Neural cell (in vitro differentiated cells): ENCODE measurements at regions not wholly inside any gene's neighbourhood (a gene's known extent, or its start where the extent isn't known, plus 50 kb on each side); places are given as distances from the start of the nearest gene placed in this dataset.

Experiments used
- H2AFZ ChIP-seq: fragments of 200-600, 300-800 bp; sonication (generic), shearing (Covaris generic); 2 replicates; pipeline ENCODE4 v1.6.0; 2014; ENCODE audit warnings: low read depth, mild to moderate bottlenecking, antibody characterized with exemption, low read length, moderate library complexity
- H3F3A ChIP-seq: fragments of 200-600 bp; shearing (Covaris generic); 2 replicates; pipeline ENCODE4 v1.6.1; 2016; ENCODE audit warnings: mild to moderate bottlenecking, moderate library complexity, mixed read lengths, antibody characterized with exemption, low read length; ENCODE audit not compliant: insufficient read depth, poor library complexity, severe bottlenecking
- H3K27ac ChIP-seq: fragments of 200-600, 300-800 bp; sonication (generic), shearing (Covaris generic); 2 replicates; pipeline ENCODE4 v1.5.1; 2014; ENCODE audit warnings: mild to moderate bottlenecking, low read length, moderate library complexity
- H3K27me3 ChIP-seq: fragments of 300-800, 200-600 bp; sonication (generic), shearing (Covaris generic); 2 replicates; pipeline ENCODE4 v1.6.0; 2014; ENCODE audit warnings: mild to moderate bottlenecking, low read depth, low read length, moderate library complexity; ENCODE audit not compliant: insufficient read depth
- H3K36me3 ChIP-seq: fragments of 300-800, 200-600 bp; sonication (generic), shearing (Covaris generic); 2 replicates; pipeline ENCODE4 v1.5.1; 2014; ENCODE audit warnings: mild to moderate bottlenecking, antibody characterized with exemption, low read length, moderate library complexity; ENCODE audit not compliant: insufficient read depth
- H3K4me2 ChIP-seq: fragments of 300-800, 200-600 bp; sonication (generic), shearing (Covaris generic); 2 replicates; pipeline ENCODE4 v1.6.0; 2014; ENCODE audit warnings: mild to moderate bottlenecking, low read length
- H3K4me3 ChIP-seq: fragments of 300-800, 200-600 bp; sonication (generic), shearing (Covaris generic); 2 replicates; pipeline ENCODE4 v1.5.1; 2014; ENCODE audit warnings: mild to moderate bottlenecking, low read length, moderate library complexity
- H3K79me2 ChIP-seq: fragments of 200-600 bp; shearing (Covaris generic); replicated peaks from 2 replicates; pipeline ENCODE4 v1.6.0; 2014; ENCODE audit warnings: mild to moderate bottlenecking, low read length, moderate library complexity; ENCODE audit not compliant: insufficient read depth
- H3K9ac ChIP-seq: fragments of 300-800, 200-600 bp; sonication (generic), shearing (Covaris generic); 2 replicates; pipeline ENCODE4 v1.6.1; 2016; ENCODE audit warnings: mild to moderate bottlenecking, low read length, mixed read lengths
- H3K9me2 ChIP-seq: fragments of 200-600 bp; shearing (Covaris generic); 2 replicates; pipeline ENCODE4 v1.6.1; 2016; ENCODE audit warnings: mild to moderate bottlenecking, low read length, mixed read lengths; ENCODE audit not compliant: insufficient read depth
- H3K9me3 ChIP-seq: fragments of 200-600, 300-800 bp; sonication (generic), shearing (Covaris generic); 2 replicates; pipeline ENCODE4 v1.6.1; 2016; ENCODE audit warnings: mild to moderate bottlenecking, mixed run types, low read length, moderate library complexity, mixed read lengths
- H4K20me1 ChIP-seq: fragments of 200-600 bp; shearing (Covaris generic); 2 replicates; pipeline ENCODE4 v1.6.1; 2016; ENCODE audit warnings: mild to moderate bottlenecking, mixed run types; ENCODE audit not compliant: insufficient read depth
- CTCF ChIP-seq: fragments of 450-650 bp; IDR thresholded peaks from 2 replicates; pipeline ENCODE4 v1.5.1; 2014; ENCODE audit warnings: antibody characterized with exemption, mild to moderate bottlenecking, moderate library complexity; ENCODE audit not compliant: poor library complexity, severe bottlenecking
- EP300 ChIP-seq: fragments of 450-650 bp; conservative IDR thresholded peaks from 2 replicates; pipeline ENCODE4 v1.6.1; 2014; ENCODE audit warnings: antibody characterized with exemption, mild to moderate bottlenecking, moderate library complexity; ENCODE audit not compliant: poor library complexity, severe bottlenecking
- EZH2 ChIP-seq: fragments of 200-600, 300-800 bp; shearing (Covaris generic), sonication (generic); IDR thresholded peaks from 2 replicates; pipeline ENCODE4 v1.6.1; 2014; ENCODE audit warnings: antibody characterized with exemption, low read length, borderline replicate concordance, mild to moderate bottlenecking; ENCODE audit not compliant: insufficient read depth, poor library complexity, severe bottlenecking
- MXI1 ChIP-seq: fragments of 450-650 bp; conservative IDR thresholded peaks from 2 replicates; pipeline ENCODE4 v1.6.1; 2014; ENCODE audit warnings: antibody characterized with exemption, mild to moderate bottlenecking; ENCODE audit not compliant: poor library complexity, severe bottlenecking
- POLR2AphosphoS5 ChIP-seq: IDR thresholded peaks from 2 replicates; pipeline ENCODE4 v1.6.1; 2012
- RAD21 ChIP-seq: fragments of 450-650 bp; conservative IDR thresholded peaks from 2 replicates; pipeline ENCODE4 v1.6.1; 2014; ENCODE audit warnings: antibody characterized with exemption, mild to moderate bottlenecking, moderate library complexity
- REST ChIP-seq: IDR thresholded peaks from 2 replicates; pipeline ENCODE4 v1.6.1; 2012; ENCODE audit warnings: borderline replicate concordance
- SMC3 ChIP-seq: fragments of 450-650 bp; conservative IDR thresholded peaks from 2 replicates; pipeline ENCODE4 v1.6.1; 2014; ENCODE audit warnings: antibody characterized with exemption, mild to moderate bottlenecking, moderate library complexity; ENCODE audit not compliant: poor library complexity
- TAF1 ChIP-seq: IDR thresholded peaks from 2 replicates; pipeline ENCODE4 v1.6.1; 2012; ENCODE audit warnings: low read depth

GRCh38 chr2:12008425-12009061 lies 262.1 kb downstream of the LPIN1 start:
- Histone ChIP-seq H3K79me2 (no peaks in the 10 kb centered on the region), H3F3A (no peaks in the 10 kb centered on the region), H3K4me3 (no peak overlapping the region), H3K9ac (no peak overlapping the region), H3K4me2 (no peak overlapping the region), H3K36me3 (no peaks in the 10 kb centered on the region), H3K9me3 (no peaks in the 10 kb centered on the region), H3K9me2 (no peaks in the 10 kb centered on the region), H4K20me1 (no peaks in the 10 kb centered on the region), H2AFZ (no peak overlapping the region), H3K27ac (no peak overlapping the region), H3K27me3 (no peaks in the 10 kb centered on the region)
- TF ChIP-seq MXI1 (no peak), SMC3 (no peak), POLR2AphosphoS5 (no peak), CTCF (no peak), EP300 (no peak), RAD21 (no peak)

DNA sequence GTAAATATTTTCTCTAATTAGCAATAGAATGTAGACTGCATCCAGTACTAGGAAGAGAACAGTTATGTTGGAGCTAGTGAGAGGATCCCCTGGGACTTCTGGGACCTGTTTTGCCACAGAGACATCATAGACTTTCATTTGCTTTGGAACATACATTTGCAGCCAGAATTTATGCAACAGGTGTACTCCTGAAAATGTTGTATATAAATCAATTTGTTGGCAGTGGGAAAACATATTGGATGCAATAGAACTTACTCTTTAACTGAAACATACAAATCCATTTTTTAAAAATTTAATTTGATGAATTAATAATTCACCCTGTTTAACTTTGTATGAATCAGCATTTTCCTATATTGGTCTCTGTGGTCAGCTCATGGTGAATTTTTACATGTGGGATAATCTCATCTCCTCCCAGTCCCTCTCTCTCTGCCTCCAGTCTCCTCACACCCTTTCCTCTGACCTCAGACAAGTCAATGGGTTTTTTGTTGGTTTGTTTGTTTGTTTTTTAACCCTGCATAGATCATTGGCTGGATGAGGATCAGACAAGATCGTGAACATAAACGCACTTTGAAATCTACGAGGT lies 263.0 kb downstream of the LPIN1 start:
- Histone ChIP-seq H2AFZ (no peak overlapping the region), H4K20me1 (no peaks in the 10 kb centered on the region), H3K79me2 (no peaks in the 10 kb centered on the region), H3K9me2 (no peaks in the 10 kb centered on the region), H3K36me3 (no peaks in the 10 kb centered on the region), H3K27ac (no peak overlapping the region), H3K9ac (no peak overlapping the region), H3K9me3 (no peaks in the 10 kb centered on the region), H3F3A (no peaks in the 10 kb centered on the region), H3K4me3 (no peak overlapping the region), H3K27me3 (no peaks in the 10 kb centered on the region), H3K4me2 (no peak overlapping the region)
- TF ChIP-seq POLR2AphosphoS5 = no peak
- no peak for TF ChIP-seq SMC3
- no peak for TF ChIP-seq CTCF
- TF ChIP-seq TAF1 = no peak
- no peak for TF ChIP-seq EP300
- TF ChIP-seq EZH2 = no peak
- TF ChIP-seq RAD21 = no peak
- TF ChIP-seq REST = no peak
- TF ChIP-seq MXI1 = no peak
